Activated B cell treated with CpG ODN at 0.5 μM for 24 hours (primary cell): ENCODE measurements at regions not wholly inside any gene's neighbourhood (a gene's known extent, or its start where the extent isn't known, plus 50 kb on each side); places are given as distances from the start of the nearest gene placed in this dataset.

Source experiments
- ATAC-seq: fragments of 200-7000 bp; cut with Tn5 transposase; one replicate; pipeline ENCODE4 v1.10.0; 2021; ENCODE audit warnings: low read depth, mild to moderate bottlenecking, moderate library complexity
- CTCF ChIA-PET: fragments of 350-600 bp; sonication (Branson Sonifier 250); formaldehyde crosslinking; loops from one replicate; lab custom pipeline; 2021; ENCODE audit warnings: antibody characterized with exemption; lab: Charles Lee
- POLR2A ChIA-PET: fragments of 350-600 bp; sonication (Branson Sonifier 250); formaldehyde crosslinking; loops from one replicate; lab custom pipeline; 2021; ENCODE audit warnings: antibody characterized with exemption; lab: Charles Lee
- DNase-seq: peaks from one replicate; pipeline ENCODE4 v3.0.0; 2022
- H3K27ac Mint-ChIP-seq: one replicate; pipeline ENCODE4 v1.8.0; 2020; ENCODE audit warnings: mixed read lengths
- H3K27me3 Mint-ChIP-seq: one replicate; pipeline ENCODE4 v1.8.0; 2021; ENCODE audit warnings: mixed read lengths
- H3K36me3 Mint-ChIP-seq: one replicate; pipeline ENCODE4 v1.8.0; 2021; ENCODE audit warnings: low read depth, mixed read lengths
- H3K4me1 Mint-ChIP-seq: one replicate; pipeline ENCODE4 v1.8.0; 2021; ENCODE audit warnings: mixed read lengths
- H3K4me3 Mint-ChIP-seq: one replicate; pipeline ENCODE4 v1.8.0; 2020; ENCODE audit warnings: mild to moderate bottlenecking, mixed read lengths
- H3K9me3 Mint-ChIP-seq: one replicate; pipeline ENCODE4 v1.8.0; 2020; ENCODE audit warnings: mixed read lengths
- CTCF ChIP-seq: fragments of 200-600 bp; IDR thresholded peaks from one replicate; pipeline ENCODE4 v1.8.0; 2022; ENCODE audit warnings: antibody characterized with exemption, mild to moderate bottlenecking
- intact Hi-C: fragments of 100-400 bp; cut with micrococcal nuclease; formaldehyde crosslinking; loops from one replicate; pipeline ENCODE4 v1.15.1; 2024

GRCh38 chr16:48904333-48904732, 294.4 kb upstream of the N4BP1 start:
- Mint-ChIP-seq H3K4me1 (no peaks in the 10 kb centered on the region), H3K27ac (no peak overlapping the region), H3K27me3 (no peaks in the 10 kb centered on the region), H3K4me3 (no peak overlapping the region), H3K36me3 (no peaks in the 10 kb centered on the region), H3K9me3 (no peaks in the 10 kb centered on the region)
- ATAC-seq (no peak), DNase-seq (no peak)
- POLR2A ChIA-PET = no interaction called here
- CTCF ChIA-PET = no interaction called here
- intact Hi-C loops = no loop called here
- no peak for TF ChIP-seq CTCF

- no peak overlapping the region for H3K27ac Mint-ChIP-seq
- POLR2A ChIA-PET = no interaction called here
- no peak overlapping the region for H3K4me3 Mint-ChIP-seq
- CTCF ChIA-PET = no interaction called here
- no peaks in the 10 kb centered on the region for H3K27me3 Mint-ChIP-seq
- no peaks in the 10 kb centered on the region for H3K4me1 Mint-ChIP-seq
- no peak for TF ChIP-seq CTCF
- H3K9me3 Mint-ChIP-seq = no peaks in the 10 kb centered on the region
- intact Hi-C loops = no loop called here
- ATAC-seq (no peak), DNase-seq (no peak)
- H3K36me3 Mint-ChIP-seq = no peaks in the 10 kb centered on the region
These were observed 293.1 kb upstream of the N4BP1 start for GRCh38 chr16:48903039-48903438.

- TF ChIP-seq CTCF = no peak
- ATAC-seq (no peak), DNase-seq (no peak)
- Mint-ChIP-seq H3K9me3 (no peaks in the 10 kb centered on the region), H3K27me3 (no peaks in the 10 kb centered on the region), H3K27ac (no peak overlapping the region), H3K4me3 (no peak overlapping the region), H3K36me3 (no peaks in the 10 kb centered on the region), H3K4me1 (no peaks in the 10 kb centered on the region)
- intact Hi-C loops = no loop called here
- CTCF ChIA-PET = no interaction called here
- POLR2A ChIA-PET = no interaction called here
These were observed 291.9 kb upstream of the N4BP1 start for GRCh38 chr16:48901712-48902374.

GRCh38 chr16:48899500-48899899, 289.5 kb upstream of the N4BP1 start:
- TF ChIP-seq CTCF = no peak
- ATAC-seq (no peak), DNase-seq (no peak)
- POLR2A ChIA-PET = no interaction called here
- Mint-ChIP-seq H3K27ac (no peak overlapping the region), H3K4me3 (no peak overlapping the region), H3K27me3 (no peaks in the 10 kb centered on the region), H3K4me1 (no peaks in the 10 kb centered on the region), H3K9me3 (no peaks in the 10 kb centered on the region), H3K36me3 (no peaks in the 10 kb centered on the region)
- CTCF ChIA-PET = no interaction called here
- intact Hi-C loops = no loop called here

GRCh38 chr16:48897698-48898205, 287.8 kb upstream of the N4BP1 start:
- DNase-seq = no peak
- ATAC-seq = no peak
- Mint-ChIP-seq H3K9me3 (no peaks in the 10 kb centered on the region), H3K27ac (no peak overlapping the region), H3K36me3 (no peaks in the 10 kb centered on the region), H3K4me3 (no peak overlapping the region), H3K27me3 (no peaks in the 10 kb centered on the region), H3K4me1 (no peaks in the 10 kb centered on the region)
- intact Hi-C loops = no loop called here
- no peak for TF ChIP-seq CTCF
- ChIA-PET CTCF (no interaction called here), POLR2A (no interaction called here)
